HepG2 (cell line): ENCODE measurements at regions not wholly inside any gene's neighbourhood (a gene's known extent, or its start where the extent isn't known, plus 50 kb on each side); places are given as distances from the start of the nearest gene placed in this dataset.

Experiments
- NFRKB ChIP-seq: fragments of 450-650 bp; IDR thresholded peaks from 2 replicates; pipeline ENCODE4 v1.6.1; 2017
- ZBTB49 ChIP-seq: sonication (generic); formaldehyde crosslinking; IDR thresholded peaks from 2 replicates; pipeline ENCODE4 v1.4.0; 2020; ENCODE audit warnings: missing genetic modification reagents, borderline replicate concordance
- ZMAT5 ChIP-seq: sonication (generic); formaldehyde crosslinking; IDR thresholded peaks from 2 replicates; pipeline ENCODE4 v1.5.0; 2020; ENCODE audit warnings: mild to moderate bottlenecking, low read depth, missing genetic modification reagents, borderline replicate concordance

GRCh38 chr3:70702132-70702531, 389.7 kb upstream of the MDFIC2 start:
- TF ChIP-seq ZBTB49 (CRISPR knock-in tag) (no peak), NFRKB (no peak), ZMAT5 (CRISPR knock-in tag) (no peak)
